NCI-H526 treated with DMSO at 0.1 percent for 48 hours (cell line): ENCODE measurements at regions not wholly inside any gene's neighbourhood (a gene's known extent, or its start where the extent isn't known, plus 50 kb on each side); places are given as distances from the start of the nearest gene placed in this dataset.

Experiments
- DNase-seq: peaks from one replicate; lab custom pipeline; 2025; lab: John Stamatoyannopoulos, UW

DNA sequence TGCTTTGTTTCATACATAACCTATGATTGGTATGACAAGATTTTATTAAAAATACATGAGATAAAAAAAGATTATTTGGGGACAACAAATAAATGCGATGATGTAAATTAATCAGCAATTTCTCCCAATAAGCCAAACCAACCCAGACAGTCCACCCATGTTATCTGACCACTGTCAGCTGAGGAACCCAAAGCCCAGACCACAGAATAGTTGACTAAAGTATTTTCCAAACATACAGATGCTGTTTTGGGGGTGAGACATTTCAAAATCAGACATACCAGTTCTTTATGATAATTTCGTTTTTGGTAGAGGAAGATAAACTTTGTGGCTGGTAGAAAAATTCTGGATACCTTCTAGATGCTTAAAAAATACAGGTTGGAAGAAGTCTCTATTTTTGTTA is 650.8 kb upstream of the FAM241A start:
- DNase-seq = no peak

DNA sequence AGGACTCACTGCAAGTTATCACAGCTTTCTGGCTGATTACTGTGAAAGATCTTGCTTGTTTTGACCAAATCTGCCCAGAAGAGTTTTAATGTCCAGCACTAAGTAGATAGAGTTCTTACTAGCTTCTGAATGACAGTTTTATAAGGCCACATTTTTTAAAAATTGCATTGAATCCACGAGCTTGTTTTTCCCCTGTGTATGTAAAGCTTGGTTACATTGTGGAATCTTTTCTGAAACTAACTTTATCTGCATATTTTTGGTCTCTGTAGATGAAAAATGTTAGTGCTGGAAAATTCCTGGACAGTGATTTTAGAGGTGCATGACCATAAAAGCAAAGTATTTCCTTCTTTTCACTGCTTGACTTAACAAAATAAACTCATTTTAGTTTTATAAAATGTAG is 650.3 kb upstream of the FAM241A start:
- DNase-seq = no peak

DNA sequence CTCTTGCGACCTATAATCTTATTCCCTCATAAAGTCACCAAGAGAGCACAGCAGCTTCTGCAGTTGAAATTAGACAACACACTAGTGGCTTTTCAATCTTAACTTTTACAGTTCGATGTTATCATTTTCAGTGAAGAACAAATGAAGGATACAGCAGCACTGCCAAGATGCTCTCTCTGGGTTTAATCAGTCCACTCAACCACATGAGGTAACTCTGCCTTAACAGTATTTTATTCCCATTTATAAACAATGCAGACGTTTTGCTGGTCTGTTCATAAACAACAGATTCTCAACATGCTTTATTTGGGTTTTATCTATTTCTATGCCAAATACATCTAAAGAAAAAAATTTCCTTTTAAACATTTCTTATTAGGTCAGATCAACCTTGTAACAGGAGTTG is 646.0 kb upstream of the FAM241A start:
- DNase-seq = no peak

DNA sequence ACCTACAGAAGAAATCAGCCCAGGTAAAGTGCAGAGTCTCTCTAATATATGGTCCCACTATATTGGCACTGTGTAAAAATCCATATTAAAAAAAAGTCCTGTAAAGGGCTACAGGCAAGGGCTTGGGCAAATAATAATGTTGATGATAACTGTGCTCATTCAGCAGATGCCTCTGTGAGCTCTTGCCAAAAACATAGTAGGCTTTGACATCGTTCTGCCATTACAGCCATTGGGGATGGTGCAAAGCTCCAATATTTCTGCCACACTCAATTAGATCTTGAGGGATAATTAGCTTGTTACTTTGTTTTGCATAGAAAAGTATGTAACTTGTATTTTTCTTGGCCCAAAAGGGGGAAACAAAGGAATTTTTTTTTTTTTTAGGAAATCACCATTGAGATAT is 645.5 kb upstream of the FAM241A start:
- no peak for DNase-seq

DNA sequence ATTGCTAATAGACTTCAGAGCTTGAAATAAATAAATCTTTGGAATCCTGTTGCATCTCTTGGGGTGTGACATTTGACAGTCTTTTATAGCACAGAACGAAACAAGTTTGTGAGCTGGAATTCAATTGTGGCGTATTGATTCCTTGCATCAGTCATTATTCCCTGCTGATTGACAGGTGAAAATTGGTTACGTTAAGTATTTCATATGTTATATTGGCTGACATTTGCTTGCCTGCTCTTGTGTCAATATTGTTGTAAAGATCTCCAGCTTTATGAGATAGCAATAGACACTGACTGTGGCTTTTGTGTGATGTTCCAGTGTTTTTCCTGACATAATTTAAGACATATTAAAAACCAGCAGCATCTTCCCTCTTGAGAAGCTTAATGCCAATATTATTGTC is 644.4 kb upstream of the FAM241A start:
- no peak for DNase-seq

DNA sequence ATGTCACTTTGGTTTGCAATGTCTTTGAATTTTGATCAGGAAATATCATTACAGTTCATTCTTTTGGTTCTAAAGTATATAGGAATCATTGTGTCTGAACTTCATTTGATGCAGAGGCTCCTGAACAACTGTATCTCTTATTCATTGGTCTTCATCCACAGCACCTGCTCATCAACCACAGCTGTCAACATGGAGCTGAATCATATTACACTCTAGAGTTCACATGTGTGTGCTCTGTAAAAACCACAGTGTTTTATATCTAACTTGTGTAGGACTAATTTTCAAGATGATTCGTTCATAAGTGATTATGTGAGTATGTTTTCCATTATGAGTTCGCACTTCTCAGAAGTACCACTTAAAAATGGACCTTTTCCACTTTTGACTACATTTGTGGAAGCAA is 643.3 kb upstream of the FAM241A start:
- DNase-seq = no peak

GRCh38 chr4:111502626-111503025 is 642.6 kb upstream of the FAM241A start:
- DNase-seq = no peak

DNA sequence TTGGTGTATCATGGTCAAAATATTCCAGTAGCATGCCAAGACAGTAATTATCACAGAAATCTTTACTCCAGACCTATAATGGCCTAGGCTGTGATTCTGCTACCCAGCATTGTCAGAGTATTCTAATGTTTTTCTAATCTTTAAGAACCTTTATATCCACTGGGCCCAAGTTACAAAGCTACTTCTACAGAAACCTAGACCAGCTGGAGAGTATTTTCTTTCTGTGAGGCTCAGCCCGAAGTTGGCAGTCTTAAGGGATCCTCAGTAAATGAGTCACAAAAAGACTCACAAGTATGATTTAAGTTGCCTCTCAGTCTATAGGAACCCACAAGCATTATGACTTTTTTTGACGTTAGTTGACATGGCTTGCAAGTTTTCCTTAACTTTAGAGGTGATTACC is 638.5 kb upstream of the FAM241A start:
- DNase-seq = no peak

GRCh38 chr4:111510535-111510934 is 634.7 kb upstream of the FAM241A start:
- DNase-seq = no peak

- DNase-seq = no peak
Observed at GRCh38 chr4:111512081-111512783, 633.0 kb upstream of the FAM241A start.

DNA sequence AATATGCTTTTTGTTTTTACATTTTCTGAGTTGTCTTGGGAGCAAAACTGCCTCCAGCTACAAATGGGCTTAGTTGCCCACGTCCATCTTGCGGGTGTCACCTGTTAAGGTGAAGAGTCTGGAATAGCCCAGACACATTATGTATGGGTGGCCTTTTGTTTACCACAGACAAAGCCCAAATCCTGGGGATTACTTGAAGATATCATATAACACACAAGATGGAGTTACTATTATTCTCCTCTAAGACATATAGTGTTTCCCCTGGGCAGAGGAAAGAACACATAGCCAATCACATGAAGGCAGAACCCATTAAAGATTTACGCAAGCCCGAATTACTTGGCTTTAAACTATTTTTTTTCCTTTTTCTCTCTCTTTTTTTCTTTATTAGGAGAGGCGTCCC is 625.6 kb upstream of the FAM241A start:
- DNase-seq = no peak

GRCh38 chr4:111530446-111530845 is 614.8 kb upstream of the FAM241A start:
- DNase-seq = no peak

DNA sequence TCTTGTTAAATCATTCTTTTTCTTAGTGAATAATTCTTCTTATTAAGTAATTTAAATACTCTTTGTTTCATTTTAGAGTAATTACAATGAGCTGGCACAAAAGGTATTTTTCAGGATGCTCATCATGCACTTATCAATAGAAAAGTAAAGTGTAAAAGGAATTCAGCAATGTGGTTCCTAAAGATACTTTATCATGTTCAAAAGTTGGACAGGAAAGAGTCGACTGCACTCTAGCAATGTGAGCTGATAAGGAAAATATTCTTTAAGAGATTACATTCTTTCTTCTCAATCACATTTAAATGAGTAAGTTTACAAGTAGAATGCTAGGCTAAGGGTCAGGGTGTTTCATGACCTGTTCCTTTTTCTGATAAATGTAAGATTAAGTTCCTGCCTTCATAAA is 609.5 kb upstream of the FAM241A start:
- no peak for DNase-seq

DNA sequence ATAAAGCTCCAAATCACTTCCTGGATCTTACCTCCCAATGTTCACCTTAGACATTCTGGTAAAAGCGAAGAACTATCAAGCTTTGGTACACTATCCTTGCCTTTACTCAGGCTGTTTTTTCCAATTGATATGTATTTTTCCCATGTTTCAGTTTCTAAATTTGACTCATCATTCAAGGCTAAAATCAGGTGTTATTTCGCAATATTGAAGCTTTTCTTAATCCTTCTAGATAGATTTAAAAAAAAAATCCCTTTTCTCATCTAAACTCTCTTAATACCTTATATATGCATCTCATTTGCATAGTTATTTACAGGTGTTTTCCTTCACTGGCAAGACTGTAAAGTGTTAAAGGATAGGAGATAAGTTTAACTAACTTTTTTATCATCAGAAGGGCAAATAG is 608.1 kb upstream of the FAM241A start:
- no peak for DNase-seq

GRCh38 chr4:111537871-111538270 is 607.4 kb upstream of the FAM241A start:
- no peak for DNase-seq

GRCh38 chr4:111540671-111541070 is 604.6 kb upstream of the FAM241A start:
- DNase-seq = no peak

GRCh38 chr4:111542056-111542455 is 603.2 kb upstream of the FAM241A start:
- no peak for DNase-seq

GRCh38 chr4:111546881-111547280 is 598.4 kb upstream of the FAM241A start:
- no peak for DNase-seq

DNA sequence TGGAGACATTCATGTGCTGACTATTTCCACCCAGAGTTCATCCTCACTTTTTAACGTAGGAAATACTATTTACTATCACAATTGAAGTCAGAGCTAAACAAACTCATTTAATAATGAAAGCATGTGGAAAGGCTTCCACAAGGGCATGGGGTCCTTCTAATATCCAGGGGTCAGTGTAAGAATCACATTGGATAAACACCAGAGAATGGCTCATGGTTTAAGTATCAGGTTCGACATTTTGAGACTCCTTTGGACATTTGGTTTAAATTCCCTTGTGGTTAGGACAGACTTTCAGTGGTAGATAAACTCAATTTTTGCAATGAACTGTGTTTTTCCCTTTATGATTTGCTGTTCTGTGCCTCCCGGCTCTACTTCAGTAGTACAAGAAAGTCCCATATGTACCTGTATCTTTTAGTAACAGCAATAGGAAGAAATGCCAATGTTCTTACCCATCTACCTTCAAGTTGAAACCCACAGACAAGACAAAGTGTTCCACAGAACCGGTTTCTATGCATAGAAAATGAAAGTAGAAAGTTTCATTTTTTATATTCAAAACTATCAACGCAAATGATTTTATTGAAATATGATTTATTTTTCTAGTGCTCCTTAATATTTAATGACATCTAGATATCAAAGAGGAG is 589.0 kb upstream of the FAM241A start:
- no peak for DNase-seq

GRCh38 chr4:111556851-111557250 is 588.4 kb upstream of the FAM241A start:
- no peak for DNase-seq

DNA sequence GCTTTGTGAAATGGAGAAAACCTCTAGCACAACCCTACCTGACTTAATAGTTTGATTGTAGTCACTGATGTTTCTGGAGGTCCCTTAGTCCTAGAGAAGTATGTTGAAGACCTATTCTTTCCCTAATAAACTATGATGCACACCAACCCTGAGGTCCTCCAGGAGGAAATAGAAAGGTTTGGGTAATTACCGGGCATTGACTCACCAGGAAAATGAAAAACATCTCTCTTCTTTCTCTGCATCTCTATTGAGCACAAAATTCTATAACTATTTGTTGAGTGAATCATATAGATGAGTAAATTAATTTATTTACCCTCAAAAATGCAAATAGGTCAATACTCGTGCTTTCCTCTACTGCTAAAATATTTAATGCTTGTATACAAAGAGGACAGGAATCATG is 582.4 kb upstream of the FAM241A start:
- no peak for DNase-seq

DNA sequence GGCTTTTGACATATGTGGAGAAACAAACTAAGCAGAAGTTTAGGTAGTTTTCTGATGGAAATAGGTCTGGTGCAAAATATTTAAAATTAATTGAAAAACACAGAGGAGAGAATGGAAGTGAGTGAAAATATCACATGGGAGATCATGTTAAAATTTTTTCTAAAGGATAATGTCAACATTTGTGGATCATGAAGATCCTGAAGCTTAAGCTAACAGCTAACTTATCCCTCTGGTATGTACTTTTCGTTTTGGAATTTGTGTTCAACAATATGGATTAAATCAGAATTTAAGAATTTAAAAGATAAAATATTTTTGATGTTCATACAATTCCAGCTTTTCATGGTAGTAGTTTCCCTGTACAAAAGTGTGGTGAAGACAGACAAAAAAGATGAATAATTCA is 572.8 kb upstream of the FAM241A start:
- no peak for DNase-seq

GRCh38 chr4:111573386-111573785 is 571.9 kb upstream of the FAM241A start:
- no peak for DNase-seq

DNA sequence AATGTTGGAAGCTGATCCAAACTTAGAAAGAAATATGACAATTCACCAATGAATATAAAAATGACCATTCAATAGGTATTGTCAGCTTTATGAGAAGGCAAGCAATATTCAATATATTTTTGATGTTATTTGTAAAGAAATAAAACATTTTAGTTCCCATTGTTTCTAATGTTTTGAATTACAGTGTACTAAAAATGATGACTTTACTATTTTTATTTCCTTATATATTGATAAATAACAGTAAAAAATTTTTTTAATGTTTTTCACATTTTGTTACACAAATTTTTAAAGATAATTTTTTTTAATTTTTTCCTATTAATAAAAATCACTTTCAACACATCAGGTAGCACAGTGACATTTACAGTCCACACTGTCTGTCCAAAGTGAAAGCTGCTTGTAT is 565.5 kb upstream of the FAM241A start:
- DNase-seq = no peak
